ENCODE measurements at regions not wholly inside any gene's neighbourhood (a gene's known extent, or its start where the extent isn't known, plus 50 kb on each side); places are given as distances from the start of the nearest gene placed in this dataset.

DNA sequence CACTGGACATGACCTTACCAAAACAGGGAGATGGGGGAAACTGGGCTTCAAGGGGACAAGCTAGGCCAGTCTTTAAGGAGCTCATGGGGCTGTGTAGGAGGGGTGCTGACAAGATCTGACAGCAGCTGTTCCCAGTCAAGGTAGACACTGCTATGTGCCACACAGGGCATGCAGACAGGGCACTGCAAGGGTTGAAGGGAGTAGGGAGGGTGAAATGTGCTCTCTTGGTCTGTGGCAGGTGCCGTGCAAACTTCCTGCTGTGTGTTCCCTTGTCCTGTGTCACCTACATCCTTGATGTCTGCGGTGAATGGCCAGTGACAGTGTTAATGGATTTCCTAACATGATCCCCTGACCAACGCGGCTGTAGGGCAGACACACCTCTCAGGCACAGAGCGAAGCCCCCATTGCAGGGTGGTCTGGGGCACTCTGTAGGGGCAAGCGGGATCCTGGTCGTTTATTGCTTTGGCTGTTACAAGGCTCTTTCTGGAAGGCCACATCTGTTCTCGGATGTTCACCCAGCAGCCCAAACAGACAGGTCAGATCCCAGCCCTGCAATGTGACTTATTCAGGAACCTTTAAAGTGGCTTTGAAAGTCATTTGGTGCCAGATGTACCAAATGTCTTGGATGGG lies 199.5 kb upstream of the ZNF536 start:
- no peak for DNase-seq

GRCh38 chr19:30173593-30174356 lies 198.4 kb upstream of the ZNF536 start:
- no peak for DNase-seq

GRCh38 chr19:30174357-30174645 lies 197.9 kb upstream of the ZNF536 start:
- no peak for DNase-seq

- no peak for DNase-seq
These were observed 197.4 kb upstream of the ZNF536 start for GRCh38 chr19:30174791-30175190.

GRCh38 chr19:30175987-30176386 lies 196.2 kb upstream of the ZNF536 start:
- DNase-seq = no peak

DNA sequence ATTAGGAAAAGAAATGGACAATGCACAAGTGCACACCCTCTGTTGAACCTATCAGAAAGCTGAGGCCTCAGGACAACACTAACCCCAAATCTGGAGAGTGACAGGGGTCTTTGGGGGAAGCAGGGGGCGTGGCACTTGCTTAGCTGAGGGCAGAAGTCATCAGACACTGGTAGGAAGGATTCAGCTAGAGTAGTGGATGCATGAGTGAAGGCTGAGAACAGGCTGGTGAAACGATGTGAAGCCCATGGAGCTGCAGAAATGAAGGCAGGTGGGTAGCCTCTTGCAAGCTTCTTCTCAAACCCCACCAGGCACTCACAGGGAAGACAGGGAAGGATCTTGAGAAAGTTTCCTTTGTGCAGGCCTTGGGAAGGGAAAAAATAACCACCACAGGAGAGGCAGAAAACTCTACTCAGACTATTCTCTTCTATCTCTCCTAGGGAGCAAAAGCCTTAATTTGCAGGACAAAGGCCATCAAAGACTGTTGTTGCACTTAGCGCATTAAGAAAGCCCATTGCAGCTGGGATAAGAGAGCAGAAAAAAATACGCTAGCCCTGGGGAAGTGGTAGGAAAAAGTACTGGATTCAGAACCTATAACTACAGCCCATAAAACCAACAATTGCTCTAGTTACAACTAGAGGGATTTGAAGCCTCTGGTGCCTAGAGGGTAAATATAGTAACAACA lies 193.3 kb upstream of the ZNF536 start:
- no peak for DNase-seq

DNA sequence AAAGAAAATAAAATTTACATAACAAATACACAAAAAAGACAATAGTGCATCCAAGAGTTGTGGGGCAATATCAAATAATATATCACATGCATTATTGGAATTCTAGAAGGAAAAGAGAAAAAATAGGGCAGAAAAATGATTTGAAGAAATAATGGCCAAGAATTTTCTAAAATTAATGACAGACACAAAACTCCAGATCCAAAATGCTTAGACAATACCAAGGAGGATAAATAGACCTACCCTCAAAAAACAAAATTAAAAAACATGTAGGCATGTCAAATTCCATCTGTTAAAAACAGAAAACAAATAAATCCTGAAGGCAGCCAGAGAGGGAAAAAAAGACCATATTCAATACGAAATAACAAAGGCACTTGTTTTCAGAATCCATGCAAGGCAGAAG lies 191.5 kb upstream of the ZNF536 start:
- DNase-seq = no peak

DNA sequence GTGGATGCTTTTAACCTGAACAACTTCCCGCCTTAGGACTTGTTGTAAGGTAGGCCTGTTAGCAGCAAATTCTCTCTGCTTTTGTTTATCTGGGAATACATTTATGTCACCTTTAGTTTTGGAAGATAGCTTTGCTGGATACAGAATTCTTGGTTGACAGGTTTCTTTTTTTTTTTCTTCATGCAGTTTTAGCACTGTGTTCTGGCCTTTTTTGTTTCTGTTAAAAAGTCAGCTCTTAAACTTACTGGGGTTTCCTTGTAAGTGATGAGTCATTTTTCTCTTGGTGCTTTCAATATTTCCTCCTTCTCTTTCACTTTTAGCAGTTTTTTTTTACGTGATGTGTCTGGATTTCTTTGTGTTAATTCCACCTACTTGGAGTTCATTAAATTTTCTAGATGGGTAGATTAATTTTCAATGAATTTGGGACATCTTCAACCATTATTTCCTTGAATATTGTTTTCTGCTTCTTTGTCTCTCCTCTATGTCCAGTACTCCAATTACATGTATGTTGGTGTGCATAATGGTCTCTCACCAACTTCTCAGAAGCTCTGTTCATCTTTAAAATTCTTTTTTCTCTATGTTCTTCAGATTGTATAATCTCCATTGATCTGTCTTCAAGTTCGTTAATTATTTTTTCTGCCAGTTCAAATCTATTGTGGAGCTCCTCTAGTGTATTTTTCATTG lies 188.2 kb upstream of the ZNF536 start:
- DNase-seq = no peak

DNA sequence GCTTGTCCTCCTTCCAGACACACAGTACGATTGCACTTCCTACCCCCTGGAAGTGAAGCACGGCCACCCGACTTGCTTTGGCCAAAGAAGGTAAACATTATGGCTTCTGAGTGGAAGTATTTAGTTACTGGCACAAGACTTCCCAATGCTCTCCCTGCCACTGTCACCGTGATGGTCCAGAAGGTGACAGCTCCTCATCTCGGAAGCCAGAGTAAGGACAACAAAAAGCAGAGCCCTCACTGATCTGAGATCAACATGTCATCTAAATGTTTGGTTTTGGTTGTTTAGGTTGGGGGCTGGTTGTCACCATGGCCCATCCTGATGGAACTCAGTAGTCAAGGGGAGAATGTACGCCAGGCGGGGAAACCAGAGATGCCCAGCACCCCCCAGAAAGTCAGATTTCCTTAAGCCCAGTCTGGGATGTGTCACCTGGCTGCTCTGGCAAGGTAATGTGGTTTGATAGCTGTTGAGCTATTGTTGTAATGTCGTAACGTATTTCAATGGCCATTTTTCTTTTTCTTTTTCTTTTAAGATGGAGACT lies 170.1 kb upstream of the ZNF536 start:
- no peak for DNase-seq

DNA sequence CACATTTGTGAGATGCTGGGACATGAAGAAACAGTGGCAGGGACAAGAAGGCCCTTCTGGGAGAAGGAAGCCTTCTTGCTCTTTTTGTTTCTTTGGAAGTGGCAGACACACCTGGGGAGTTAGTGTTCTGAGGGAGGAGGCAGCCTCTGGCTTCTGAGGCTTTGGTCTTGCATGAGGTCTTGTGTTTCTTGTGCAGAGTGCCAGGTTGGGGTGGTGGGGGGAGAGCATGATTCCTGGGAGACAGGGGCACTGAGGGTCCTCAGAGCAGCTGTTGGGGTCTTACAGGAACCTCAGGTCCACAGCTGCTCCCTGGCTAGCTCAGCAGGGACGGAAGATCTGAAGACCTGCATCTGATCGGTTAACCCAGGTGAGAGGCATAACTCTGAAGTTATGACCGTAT lies 167.5 kb upstream of the ZNF536 start:
- DNase-seq = no peak

- DNase-seq = no peak
These were observed 166.0 kb upstream of the ZNF536 start for GRCh38 chr19:30206187-30206586.

DNA sequence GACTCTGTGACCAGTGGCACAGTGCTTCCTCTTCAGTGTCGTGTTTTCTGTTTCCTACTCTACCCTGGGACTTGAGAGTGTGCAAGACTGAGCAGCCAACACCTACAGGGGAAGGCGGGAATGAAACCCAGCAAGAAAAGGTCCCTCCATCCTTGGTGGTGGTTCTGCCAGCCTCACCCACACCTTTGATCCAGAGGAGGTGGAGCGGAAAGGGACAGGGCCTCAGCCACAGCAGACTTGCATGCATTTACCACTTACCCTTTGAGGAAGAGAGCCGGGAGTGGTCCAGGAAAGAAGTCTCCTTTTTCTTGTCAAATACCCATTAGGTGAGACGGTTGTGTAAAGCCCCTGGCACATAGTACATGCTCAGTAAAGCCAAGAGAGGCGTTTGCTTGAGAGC lies 164.8 kb upstream of the ZNF536 start:
- DNase-seq = no peak

DNA sequence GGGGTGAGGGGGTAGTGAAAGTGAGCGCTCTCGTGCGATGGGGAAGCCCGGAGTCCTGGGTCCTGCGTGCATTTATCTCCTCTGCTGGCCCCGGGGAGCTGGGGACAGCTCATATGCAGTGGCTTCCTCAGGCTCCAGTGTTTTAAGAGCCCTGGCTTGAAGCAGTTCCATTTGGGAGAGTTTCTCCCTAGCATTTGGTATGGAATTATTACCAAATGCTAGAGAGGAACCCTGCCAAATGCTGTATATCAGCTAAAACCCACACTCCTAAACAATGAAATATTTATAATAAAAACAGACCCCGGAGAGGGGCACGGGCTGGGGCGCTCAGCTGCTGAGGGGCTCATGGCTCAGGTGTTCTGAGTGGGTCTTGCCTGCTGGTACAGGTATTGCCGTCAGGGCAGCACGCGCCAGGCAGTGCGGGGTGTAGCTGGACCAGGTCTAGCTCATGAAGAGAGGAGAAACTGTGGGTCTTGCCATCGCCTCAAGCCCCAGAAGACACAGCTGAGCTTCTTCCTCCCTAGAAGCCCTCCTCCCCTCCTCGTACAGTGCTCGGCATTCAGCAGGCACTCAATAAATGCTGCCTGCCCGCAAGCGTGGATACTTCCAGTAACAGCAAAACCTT lies 163.6 kb upstream of the ZNF536 start:
- DNase-seq = no peak

- DNase-seq = no peak
These were observed 162.3 kb upstream of the ZNF536 start for GRCh38 chr19:30209617-30210600.

DNA sequence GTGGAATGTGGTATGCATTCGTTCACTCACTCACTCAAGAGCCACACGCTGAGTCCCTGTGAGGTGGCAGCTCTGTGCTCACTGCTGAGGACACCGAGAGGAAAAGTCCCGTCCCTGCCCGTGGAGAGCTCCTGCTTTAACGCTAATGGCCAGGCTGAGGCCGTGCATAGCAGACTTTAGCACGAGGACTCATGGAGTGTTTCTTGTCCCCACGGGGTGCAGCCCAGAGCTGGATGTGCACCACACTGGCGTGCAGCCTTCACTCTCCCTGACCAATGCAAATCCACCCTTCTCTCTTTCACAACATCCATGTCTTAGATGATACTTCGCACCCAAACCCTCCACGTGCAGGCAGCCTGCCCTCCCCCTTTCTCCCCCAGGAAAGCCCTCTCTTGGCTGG lies 159.6 kb upstream of the ZNF536 start:
- no peak for DNase-seq

- DNase-seq = no peak
These were observed 157.5 kb upstream of the ZNF536 start for GRCh38 chr19:30214651-30215051.

- no peak for DNase-seq
These were observed 156.9 kb upstream of the ZNF536 start for GRCh38 chr19:30215248-30215647.

- no peak for DNase-seq
These were observed 155.7 kb upstream of the ZNF536 start for GRCh38 chr19:30216453-30216852.

DNA sequence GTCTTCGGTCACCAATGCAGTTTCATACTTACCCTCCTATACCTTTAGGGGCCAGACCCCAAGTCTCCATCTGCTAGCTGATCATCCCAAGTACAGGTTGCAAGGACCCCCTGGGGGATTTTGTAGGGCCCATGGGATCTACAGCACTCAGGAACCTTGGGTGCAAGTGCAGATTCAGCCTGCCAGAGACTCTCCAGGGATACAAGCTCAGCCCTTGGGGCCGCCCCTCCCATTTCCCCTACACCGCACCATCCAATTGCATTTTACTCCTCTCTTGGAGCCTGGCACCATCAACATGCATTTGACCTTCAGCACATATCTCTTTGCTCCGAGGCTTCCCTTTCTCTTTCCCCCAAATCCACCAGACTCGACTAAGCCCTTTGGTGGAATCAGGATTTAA lies 154.7 kb upstream of the ZNF536 start:
- DNase-seq = no peak

- no peak for DNase-seq
These were observed 152.5 kb upstream of the ZNF536 start for GRCh38 chr19:30219702-30220101.

GRCh38 chr19:30221176-30221575 lies 151.0 kb upstream of the ZNF536 start:
- no peak for DNase-seq

DNA sequence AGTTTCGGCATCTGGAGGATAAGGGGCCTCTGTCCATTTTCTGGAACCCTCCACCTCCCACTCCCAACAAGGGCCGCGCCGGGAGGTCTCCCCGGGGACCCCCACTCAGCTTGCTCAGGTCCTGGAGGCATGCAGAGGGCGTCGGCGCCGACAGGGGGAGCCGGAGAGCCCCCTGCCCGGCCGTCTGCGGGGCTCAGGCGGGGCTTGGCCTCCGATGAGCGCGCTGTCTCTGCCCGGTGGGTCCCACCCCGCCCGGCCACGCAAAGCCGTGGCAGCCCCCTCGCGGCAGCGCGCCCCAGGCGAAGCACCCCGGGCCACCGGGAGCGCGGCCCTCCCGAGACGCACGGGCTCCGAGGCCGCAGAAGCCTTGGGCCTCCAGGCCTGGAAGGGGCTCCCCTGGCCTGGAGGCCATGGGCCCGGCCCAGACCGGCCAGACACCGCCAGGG lies 149.7 kb upstream of the ZNF536 start:
- no peak for DNase-seq
